SK-N-SH treated with all-trans-retinoic acid at 6 μM for 48 hours (cell line): ENCODE measurements at regions not wholly inside any gene's neighbourhood (a gene's known extent, or its start where the extent isn't known, plus 50 kb on each side); places are given as distances from the start of the nearest gene placed in this dataset.
A peak's percentile ranks its signal among the peaks of the same experiment; 100 is the strongest.

Experiments used
- ATAC-seq: fragments of 200-7000 bp; cut with Tn5 transposase; 3 replicates; pipeline ENCODE4 v1.9.1; 2020; ENCODE audit warnings: mild to moderate bottlenecking, moderate library complexity
- BACH2 ChIP-seq: fragments of 250-450 bp; sonication (Bioruptor Pico); IDR thresholded peaks from 2 replicates; pipeline ENCODE4 v1.9.0; 2021; ENCODE audit warnings: mild to moderate bottlenecking, borderline replicate concordance
- CSDC2 ChIP-seq: fragments of 250-450 bp; sonication (Bioruptor Pico); IDR thresholded peaks from 2 replicates; pipeline ENCODE4 v1.5.0; 2020; ENCODE audit warnings: mild to moderate bottlenecking, moderate library complexity
- ESRRG ChIP-seq: fragments of 250-450 bp; sonication (Bioruptor Pico); IDR thresholded peaks from 2 replicates; pipeline ENCODE4 v1.6.1; 2021; ENCODE audit warnings: mild to moderate bottlenecking
- GLIS3 ChIP-seq: fragments of 250-450 bp; sonication (Bioruptor Pico); IDR thresholded peaks from 2 replicates; pipeline ENCODE4 v1.5.0; 2020; ENCODE audit warnings: mild to moderate bottlenecking, moderate library complexity
- ISL1 ChIP-seq: fragments of 250-450 bp; sonication (Bioruptor Pico); IDR thresholded peaks from 2 replicates; pipeline ENCODE4 v2.1.2; 2022; ENCODE audit warnings: mild to moderate bottlenecking, moderate library complexity
- OSR1 ChIP-seq: fragments of 250-450 bp; sonication (Bioruptor Pico); IDR thresholded peaks from 2 replicates; pipeline ENCODE4 v1.8.0; 2022; ENCODE audit warnings: moderate library complexity, mild to moderate bottlenecking, inconsistent platforms
- PPARA ChIP-seq: fragments of 250-450 bp; sonication (Bioruptor Pico); IDR thresholded peaks from 2 replicates; pipeline ENCODE4 v1.5.0; 2020; ENCODE audit warnings: mild to moderate bottlenecking, borderline replicate concordance
- RARB ChIP-seq: fragments of 250-450 bp; sonication (Bioruptor Pico); IDR thresholded peaks from 2 replicates; pipeline ENCODE4 v1.8.0; 2021; ENCODE audit warnings: mild to moderate bottlenecking, moderate library complexity
- SNAI2 ChIP-seq: fragments of 250-450 bp; sonication (Bioruptor Pico); IDR thresholded peaks from 2 replicates; pipeline ENCODE4 v1.5.0; 2020; ENCODE audit warnings: mild to moderate bottlenecking, moderate library complexity
- TCF4 ChIP-seq: fragments of 250-450 bp; sonication (Bioruptor Pico); IDR thresholded peaks from 2 replicates; pipeline ENCODE4 v1.8.0; 2021; ENCODE audit warnings: mild to moderate bottlenecking, moderate library complexity, borderline replicate concordance
- TOX ChIP-seq: fragments of 250-450 bp; sonication (Bioruptor Pico); IDR thresholded peaks from 2 replicates; pipeline ENCODE4 v1.8.0; 2021; ENCODE audit warnings: mild to moderate bottlenecking, moderate library complexity, borderline replicate concordance
- ZC3H10 ChIP-seq: fragments of 250-450 bp; sonication (Bioruptor Pico); IDR thresholded peaks from 2 replicates; pipeline ENCODE4 v1.5.1; 2021; ENCODE audit warnings: mild to moderate bottlenecking, moderate library complexity
- ZFP30 ChIP-seq: fragments of 450-650 bp; formaldehyde crosslinking; IDR thresholded peaks from 2 replicates; pipeline ENCODE4 v1.5.0; 2022; ENCODE audit warnings: mild to moderate bottlenecking, moderate library complexity
- ZNF565 ChIP-seq: fragments of 450-650 bp; formaldehyde crosslinking; conservative IDR thresholded peaks from 2 replicates; pipeline ENCODE4 v1.5.0; 2020; ENCODE audit warnings: low read depth, mild to moderate bottlenecking, moderate library complexity
- ZNF70 ChIP-seq: fragments of 450-650 bp; formaldehyde crosslinking; IDR thresholded peaks from 2 replicates; pipeline ENCODE4 v1.5.0; 2020; ENCODE audit warnings: mild to moderate bottlenecking, moderate library complexity
- TF ChIP-seq, protein P1 (sequence below): fragments of 250-450 bp; sonication (Bioruptor Pico); IDR thresholded peaks from 2 replicates; pipeline ENCODE4 v1.8.0; 2020; ENCODE audit warnings: mild to moderate bottlenecking, moderate library complexity, borderline replicate concordance
- TF ChIP-seq, protein P2 (sequence below): fragments of 250-450 bp; sonication (Bioruptor Pico); IDR thresholded peaks from 2 replicates; pipeline ENCODE4 v1.5.1; 2021; ENCODE audit warnings: mild to moderate bottlenecking, moderate library complexity
- TF ChIP-seq, protein P3 (sequence below): fragments of 250-450 bp; sonication (Bioruptor Pico); IDR thresholded peaks from 2 replicates; pipeline ENCODE4 v1.5.0; 2020; ENCODE audit warnings: mild to moderate bottlenecking, moderate library complexity
- TF ChIP-seq, protein P4 (sequence below): fragments of 250-450 bp; sonication (Bioruptor Pico); IDR thresholded peaks from 2 replicates; pipeline ENCODE4 v1.8.0; 2021; ENCODE audit warnings: low read depth, mild to moderate bottlenecking, moderate library complexity, borderline replicate concordance

DNA sequence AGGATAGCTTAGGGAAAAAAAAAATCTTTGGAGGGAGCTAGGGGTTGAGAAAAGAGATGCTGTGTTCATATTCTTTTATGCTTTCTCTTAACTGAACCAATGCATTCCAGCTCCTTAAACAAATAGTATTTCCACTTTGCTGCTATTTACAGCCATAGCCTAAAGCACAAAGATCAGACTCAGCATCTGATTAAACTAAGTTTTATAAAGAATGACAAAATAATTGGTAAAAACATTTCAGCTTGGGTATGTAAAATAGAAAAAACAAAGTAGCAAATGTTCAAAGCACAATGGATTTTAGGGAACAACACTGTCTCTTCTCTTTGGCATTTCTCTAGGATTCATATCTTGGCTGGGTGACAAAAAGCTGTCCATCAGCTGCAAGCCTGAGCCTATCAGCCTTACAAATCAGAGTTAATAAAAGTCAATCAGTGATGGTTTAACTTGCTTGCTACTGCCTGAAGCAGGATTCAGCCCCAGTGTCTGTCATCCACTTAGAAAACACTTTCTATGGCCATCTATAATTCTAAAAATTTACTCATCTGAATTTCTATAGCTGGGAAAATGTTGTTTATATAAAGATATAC lies 232.1 kb upstream of the CDIN1 start:
- ATAC-seq, result peak; percentile 64
- TF ChIP-seq ZNF70 (CRISPR knock-in tag) (no peak), ISL1 (CRISPR knock-in tag) (0 out of 2 replicates have a peak, but pooled peaks have one; percentile 19), PPARA (CRISPR knock-in tag) (no peak)
- TF ChIP-seq, protein P1, sequence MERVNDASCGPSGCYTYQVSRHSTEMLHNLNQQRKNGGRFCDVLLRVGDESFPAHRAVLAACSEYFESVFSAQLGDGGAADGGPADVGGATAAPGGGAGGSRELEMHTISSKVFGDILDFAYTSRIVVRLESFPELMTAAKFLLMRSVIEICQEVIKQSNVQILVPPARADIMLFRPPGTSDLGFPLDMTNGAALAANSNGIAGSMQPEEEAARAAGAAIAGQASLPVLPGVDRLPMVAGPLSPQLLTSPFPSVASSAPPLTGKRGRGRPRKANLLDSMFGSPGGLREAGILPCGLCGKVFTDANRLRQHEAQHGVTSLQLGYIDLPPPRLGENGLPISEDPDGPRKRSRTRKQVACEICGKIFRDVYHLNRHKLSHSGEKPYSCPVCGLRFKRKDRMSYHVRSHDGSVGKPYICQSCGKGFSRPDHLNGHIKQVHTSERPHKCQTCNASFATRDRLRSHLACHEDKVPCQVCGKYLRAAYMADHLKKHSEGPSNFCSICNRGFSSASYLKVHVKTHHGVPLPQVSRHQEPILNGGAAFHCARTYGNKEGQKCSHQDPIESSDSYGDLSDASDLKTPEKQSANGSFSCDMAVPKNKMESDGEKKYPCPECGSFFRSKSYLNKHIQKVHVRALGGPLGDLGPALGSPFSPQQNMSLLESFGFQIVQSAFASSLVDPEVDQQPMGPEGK, result no peak

DNA sequence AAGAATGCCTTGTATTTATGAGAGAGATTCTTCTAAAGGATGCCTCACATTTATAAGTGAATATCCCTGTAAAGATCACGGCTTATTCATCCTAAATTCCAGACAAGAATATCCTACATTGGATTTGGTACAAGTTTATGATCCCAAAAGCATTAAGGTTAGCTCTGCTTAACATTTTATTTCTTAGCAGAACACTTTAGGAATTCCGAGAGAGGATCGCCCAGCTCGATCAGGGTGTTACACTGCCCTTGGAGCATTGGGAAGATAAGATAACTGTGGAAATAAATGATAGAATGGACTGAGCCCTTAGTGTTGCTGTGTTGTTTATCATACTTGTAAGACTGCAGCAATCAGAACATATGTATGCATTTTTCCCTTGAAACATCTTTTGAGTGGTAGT lies 223.0 kb upstream of the CDIN1 start:
- peak; percentile 17; the same call in 2 of the 3 replicates for ATAC-seq
- TF ChIP-seq, protein P1, result no peak
- TF ChIP-seq BACH2 (CRISPR knock-in tag) (no peak), OSR1 (no peak), ZNF565 (no peak), CSDC2 (CRISPR knock-in tag) (no peak), ZFP30 (CRISPR knock-in tag) (no peak), ISL1 (CRISPR knock-in tag) (no peak), GLIS3 (CRISPR knock-in tag) (no peak), SNAI2 (CRISPR knock-in tag) (no peak), PPARA (CRISPR knock-in tag) (no peak), TCF4 (CRISPR knock-in tag) (no peak), RARB (CRISPR knock-in tag) (no peak), TOX (CRISPR knock-in tag) (no peak), ZNF70 (CRISPR knock-in tag) (no peak), ZC3H10 (CRISPR knock-in tag) (no peak)
- TF ChIP-seq, protein P2, sequence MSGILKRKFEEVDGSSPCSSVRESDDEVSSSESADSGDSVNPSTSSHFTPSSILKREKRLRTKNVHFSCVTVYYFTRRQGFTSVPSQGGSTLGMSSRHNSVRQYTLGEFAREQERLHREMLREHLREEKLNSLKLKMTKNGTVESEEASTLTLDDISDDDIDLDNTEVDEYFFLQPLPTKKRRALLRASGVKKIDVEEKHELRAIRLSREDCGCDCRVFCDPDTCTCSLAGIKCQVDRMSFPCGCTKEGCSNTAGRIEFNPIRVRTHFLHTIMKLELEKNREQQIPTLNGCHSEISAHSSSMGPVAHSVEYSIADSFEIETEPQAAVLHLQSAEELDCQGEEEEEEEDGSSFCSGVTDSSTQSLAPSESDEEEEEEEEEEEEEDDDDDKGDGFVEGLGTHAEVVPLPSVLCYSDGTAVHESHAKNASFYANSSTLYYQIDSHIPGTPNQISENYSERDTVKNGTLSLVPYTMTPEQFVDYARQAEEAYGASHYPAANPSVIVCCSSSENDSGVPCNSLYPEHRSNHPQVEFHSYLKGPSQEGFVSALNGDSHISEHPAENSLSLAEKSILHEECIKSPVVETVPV (CRISPR knock-in tag), result no peak
- TF ChIP-seq, protein P3, sequence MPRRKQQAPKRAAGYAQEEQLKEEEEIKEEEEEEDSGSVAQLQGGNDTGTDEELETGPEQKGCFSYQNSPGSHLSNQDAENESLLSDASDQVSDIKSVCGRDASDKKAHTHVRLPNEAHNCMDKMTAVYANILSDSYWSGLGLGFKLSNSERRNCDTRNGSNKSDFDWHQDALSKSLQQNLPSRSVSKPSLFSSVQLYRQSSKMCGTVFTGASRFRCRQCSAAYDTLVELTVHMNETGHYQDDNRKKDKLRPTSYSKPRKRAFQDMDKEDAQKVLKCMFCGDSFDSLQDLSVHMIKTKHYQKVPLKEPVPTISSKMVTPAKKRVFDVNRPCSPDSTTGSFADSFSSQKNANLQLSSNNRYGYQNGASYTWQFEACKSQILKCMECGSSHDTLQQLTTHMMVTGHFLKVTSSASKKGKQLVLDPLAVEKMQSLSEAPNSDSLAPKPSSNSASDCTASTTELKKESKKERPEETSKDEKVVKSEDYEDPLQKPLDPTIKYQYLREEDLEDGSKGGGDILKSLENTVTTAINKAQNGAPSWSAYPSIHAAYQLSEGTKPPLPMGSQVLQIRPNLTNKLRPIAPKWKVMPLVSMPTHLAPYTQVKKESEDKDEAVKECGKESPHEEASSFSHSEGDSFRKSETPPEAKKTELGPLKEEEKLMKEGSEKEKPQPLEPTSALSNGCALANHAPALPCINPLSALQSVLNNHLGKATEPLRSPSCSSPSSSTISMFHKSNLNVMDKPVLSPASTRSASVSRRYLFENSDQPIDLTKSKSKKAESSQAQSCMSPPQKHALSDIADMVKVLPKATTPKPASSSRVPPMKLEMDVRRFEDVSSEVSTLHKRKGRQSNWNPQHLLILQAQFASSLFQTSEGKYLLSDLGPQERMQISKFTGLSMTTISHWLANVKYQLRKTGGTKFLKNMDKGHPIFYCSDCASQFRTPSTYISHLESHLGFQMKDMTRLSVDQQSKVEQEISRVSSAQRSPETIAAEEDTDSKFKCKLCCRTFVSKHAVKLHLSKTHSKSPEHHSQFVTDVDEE (CRISPR knock-in tag), result no peak
- TF ChIP-seq, protein P4, sequence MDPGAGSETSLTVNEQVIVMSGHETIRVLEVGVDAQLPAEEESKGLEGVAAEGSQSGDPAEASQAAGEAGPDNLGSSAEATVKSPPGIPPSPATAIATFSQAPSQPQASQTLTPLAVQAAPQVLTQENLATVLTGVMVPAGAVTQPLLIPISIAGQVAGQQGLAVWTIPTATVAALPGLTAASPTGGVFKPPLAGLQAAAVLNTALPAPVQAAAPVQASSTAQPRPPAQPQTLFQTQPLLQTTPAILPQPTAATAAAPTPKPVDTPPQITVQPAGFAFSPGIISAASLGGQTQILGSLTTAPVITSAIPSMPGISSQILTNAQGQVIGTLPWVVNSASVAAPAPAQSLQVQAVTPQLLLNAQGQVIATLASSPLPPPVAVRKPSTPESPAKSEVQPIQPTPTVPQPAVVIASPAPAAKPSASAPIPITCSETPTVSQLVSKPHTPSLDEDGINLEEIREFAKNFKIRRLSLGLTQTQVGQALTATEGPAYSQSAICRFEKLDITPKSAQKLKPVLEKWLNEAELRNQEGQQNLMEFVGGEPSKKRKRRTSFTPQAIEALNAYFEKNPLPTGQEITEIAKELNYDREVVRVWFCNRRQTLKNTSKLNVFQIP (CRISPR knock-in tag), result no peak

DNA sequence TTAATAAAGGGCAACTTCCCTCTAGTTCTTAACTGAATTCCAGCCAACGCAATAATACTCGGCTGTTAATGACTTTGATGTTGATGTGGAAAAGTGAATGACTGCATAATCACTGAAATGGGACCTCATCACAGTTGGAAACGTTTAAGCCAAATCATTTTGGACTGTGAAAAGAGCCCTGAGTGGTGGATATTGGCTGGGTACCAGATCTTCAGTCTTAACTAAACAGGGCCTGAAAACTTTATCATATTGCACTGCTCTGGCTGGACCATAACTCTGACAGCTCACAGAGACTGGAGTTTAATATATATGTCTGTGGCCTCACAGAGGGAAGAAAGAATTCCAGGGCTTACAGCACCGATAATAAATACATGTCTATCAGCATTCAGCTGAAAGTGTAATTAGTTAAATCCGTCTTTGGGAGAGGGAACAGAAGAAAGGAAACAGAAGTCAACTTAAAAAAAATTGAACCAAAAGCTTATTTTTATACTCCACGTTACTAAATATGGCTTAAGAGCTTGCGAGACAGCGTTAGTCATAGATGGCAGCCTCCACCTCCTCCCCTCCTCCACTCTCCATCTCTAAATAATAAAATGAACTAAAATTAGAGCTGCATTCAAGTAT lies 222.3 kb upstream of the CDIN1 start:
- peak; percentile 83 for ATAC-seq
- TF ChIP-seq, protein P4 (CRISPR knock-in tag), result peak; percentile 66; the same call in 1 of the 2 replicates
- TF ChIP-seq ZC3H10 (CRISPR knock-in tag) (peak; percentile 62; the same call in 1 of the 2 replicates), TCF4 (CRISPR knock-in tag) (no peak), RARB (CRISPR knock-in tag) (peak; percentile 29; the same call in 1 of the 2 replicates), TOX (CRISPR knock-in tag) (peak; percentile 66), ISL1 (CRISPR knock-in tag) (peak; percentile 90), ESRRG (CRISPR knock-in tag) (no peak)
- TF ChIP-seq, protein P1, result 0 out of 2 replicates have a peak, but pooled peaks have one; percentile 62
- TF ChIP-seq, protein P2 (CRISPR knock-in tag), result 0 out of 2 replicates have a peak, but pooled peaks have one; percentile 63
